ENCODE measurements at regions not wholly inside any gene's neighbourhood (a gene's known extent, or its start where the extent isn't known, plus 50 kb on each side); places are given as distances from the start of the nearest gene placed in this dataset.
A peak's percentile ranks its signal among the peaks of the same experiment; 100 is the strongest.

GRCh38 chr7:25549271-25549921 lies 321.1 kb upstream of the NPVF start:
- DNase-seq, result no peak

- DNase-seq, result no peak
Measured at GRCh38 chr7:25550149-25550548, 321.9 kb upstream of the NPVF start.

DNA sequence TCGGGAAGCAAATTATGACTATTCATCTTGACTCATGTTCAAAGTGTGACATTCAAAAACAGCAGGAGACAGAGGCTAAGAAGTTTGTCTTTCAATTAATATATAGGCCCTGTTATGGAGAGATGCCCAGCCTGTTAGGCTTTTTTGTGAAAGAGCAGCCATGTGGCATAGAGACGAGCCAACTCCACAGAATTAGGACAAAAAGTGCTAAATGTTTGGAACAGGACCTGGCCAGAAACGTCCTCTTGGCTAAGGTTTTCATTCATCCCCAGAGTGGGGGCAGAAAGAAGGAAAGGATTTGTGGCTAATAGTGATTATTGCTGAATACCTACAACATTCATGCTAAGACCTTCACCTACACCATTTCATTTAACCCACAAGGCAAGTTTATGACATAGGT lies 324.7 kb upstream of the NPVF start:
- peak in 7 of 51 donors; percentile 7 to 39 (median 16) for DNase-seq

GRCh38 chr7:25553580-25554291 lies 325.4 kb upstream of the NPVF start:
- no peak for DNase-seq

DNA sequence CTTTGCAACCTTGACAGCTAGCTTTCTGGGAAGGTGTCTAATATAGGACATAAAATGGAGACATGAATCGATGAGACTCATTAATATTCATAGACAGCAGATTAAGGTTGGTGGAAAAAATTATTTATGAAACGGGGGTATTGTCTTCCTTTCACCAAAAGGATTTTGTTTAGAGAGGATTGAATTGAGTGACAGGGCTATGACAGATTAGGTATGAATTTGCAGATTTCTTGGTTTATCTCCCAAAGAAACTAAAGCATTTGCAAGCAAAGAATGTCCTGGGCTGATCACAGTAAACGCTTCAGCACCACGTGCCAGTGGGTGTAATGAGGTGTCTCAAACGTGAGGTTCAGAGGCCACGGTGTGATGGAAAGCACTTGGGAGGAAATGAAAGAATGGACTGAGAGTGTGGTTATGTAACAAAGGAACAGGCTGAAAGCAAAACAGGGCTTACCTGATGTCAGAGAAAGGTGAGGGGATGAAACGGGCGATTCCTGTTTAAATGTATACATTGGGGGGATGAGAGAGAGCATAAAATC lies 329.2 kb upstream of the NPVF start:
- no peak for DNase-seq

GRCh38 chr7:25557930-25558329 lies 329.6 kb upstream of the NPVF start:
- DNase-seq, result no peak

DNA sequence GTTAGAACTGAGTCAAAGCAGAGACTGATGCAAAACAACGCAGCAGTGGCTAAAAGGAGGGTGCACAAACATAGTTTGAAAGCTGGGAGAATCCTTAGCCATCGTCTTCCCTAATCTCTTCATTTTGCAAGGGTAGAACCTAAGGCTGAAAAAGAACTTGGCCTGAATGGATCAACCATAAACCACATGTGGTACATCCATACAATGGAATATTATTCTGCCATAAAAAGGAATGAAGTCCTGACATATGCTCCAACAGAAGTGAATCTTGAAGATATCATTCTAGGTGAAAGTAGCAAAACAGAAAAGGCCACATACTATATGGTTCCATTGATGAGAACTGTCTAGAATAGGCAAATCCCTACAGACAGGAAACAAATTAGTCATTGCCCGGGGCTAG lies 330.3 kb upstream of the NPVF start:
- no peak for DNase-seq

GRCh38 chr7:25559581-25560367 lies 331.5 kb upstream of the NPVF start:
- DNase-seq, result no peak

DNA sequence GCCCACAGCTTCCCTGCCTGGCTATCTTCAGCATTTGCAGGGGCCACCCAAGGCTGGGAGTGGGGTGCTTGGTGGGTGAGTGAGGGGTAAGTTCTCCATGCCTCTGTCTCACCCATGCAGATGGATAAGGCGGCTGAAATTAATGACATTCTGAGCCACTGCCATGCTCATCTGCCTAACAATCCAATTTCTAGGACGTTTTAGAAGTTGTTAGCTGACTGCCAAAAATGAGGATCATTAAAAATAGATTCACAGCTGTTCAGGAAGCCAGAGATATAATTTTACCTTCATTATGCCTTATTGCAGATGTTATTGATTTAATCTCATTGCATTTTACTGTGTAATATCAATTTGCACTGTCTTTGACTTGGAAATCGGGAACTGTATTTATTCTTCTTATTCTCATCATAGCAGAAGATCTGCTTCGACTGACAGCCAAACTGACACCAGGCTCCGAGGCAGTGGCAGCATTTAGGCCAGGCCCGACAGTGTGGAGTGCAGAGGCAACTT lies 334.4 kb upstream of the NPVF start:
- no peak for DNase-seq

DNA sequence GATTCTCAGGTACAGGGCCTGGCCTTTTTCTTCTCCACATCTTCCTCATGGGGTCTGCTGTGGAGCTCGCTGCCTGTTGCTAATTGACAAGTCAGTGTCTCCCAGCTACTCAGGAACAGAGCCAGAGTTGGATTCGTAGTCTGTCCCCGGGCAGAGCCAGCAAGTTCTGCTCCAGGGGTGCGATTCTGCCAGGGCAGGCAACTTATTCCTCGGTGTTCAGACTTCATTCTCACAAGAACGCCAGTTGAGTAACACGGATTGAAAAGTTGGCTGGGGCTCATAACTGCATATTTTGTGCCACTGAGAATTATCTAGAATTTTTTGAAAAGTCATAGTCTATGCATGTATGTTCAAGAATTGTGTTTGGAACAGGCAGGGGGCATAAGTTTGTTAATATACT lies 336.7 kb upstream of the NPVF start:
- DNase-seq, result peak in 29 of 51 donors; percentile 4 to 62 (median 24)

DNA sequence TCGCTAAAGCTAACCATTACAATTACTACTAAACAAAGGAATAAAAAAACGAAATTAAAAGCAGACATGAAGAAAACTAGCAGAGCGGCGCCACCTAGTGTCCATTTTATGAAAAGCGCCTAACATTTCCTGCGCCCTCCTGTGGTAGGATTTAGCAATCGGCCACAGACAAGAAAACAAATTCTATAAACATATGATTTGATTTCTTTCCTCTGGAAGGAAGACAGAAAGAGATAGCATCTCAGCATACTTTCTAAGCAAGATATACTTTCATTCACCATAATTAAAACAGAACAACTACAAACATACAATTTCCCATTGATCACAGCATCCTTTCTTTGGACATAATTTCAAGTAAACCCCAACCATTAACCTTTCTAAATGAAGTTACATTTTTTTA lies 337.7 kb upstream of the NPVF start:
- DNase-seq, result peak in 37 of 51 donors; percentile 2 to 73 (median 29)

GRCh38 chr7:25567430-25567829 lies 339.1 kb upstream of the NPVF start:
- DNase-seq, result no peak

GRCh38 chr7:25569765-25570164 lies 341.5 kb upstream of the NPVF start:
- no peak for DNase-seq

GRCh38 chr7:25572423-25572822 lies 344.1 kb upstream of the NPVF start:
- no peak for DNase-seq

DNA sequence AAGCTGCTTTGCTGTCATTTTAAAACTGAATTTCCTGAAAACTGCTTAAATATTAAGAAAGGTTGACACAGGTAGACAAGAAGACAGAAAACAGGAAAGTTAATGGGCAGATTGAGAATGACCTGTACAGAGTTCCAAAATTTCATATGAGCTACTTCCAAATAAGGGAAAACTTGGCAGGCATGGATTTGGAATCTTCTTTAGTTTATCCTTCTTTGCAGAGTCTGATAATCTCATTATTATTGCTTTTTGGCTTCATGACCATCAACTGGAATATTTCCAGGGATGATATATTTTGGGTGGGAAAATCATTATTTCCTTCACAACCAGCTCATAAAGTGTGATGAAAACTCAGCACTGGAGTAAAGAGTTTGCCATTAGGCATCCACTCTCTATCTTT lies 346.5 kb upstream of the NPVF start:
- no peak for DNase-seq

- no peak for DNase-seq
Measured at GRCh38 chr7:25575634-25576033, 347.3 kb upstream of the NPVF start.

GRCh38 chr7:25578991-25579777 lies 350.9 kb upstream of the NPVF start:
- DNase-seq, result no peak

- DNase-seq, result no peak
Measured at GRCh38 chr7:25579778-25580075, 351.4 kb upstream of the NPVF start.

GRCh38 chr7:25580141-25580540 lies 351.9 kb upstream of the NPVF start:
- DNase-seq, result no peak

DNA sequence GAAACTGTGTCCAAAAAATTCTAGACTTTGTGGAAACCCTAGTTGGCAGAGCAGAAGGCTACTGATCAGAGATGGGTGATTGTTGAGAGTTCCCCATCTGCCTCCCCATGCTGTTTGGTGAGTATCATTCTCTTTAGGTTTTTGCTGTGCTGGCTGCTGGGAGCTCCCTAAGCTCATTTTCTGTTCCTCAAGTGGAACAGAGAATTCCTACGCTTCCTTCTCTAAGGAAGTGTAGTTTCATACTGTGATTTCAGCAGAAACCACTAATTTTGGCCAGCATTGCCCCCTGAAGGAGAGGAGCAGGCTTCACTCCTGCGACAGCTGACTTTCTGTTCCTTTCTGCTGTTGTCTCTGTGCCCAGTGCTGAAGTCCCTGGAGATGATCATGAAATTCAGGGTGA lies 355.3 kb upstream of the NPVF start:
- DNase-seq, result peak in 1 of 51 donors; percentile 13
